HG02610 (cell line): ENCODE measurements at regions not wholly inside any gene's neighbourhood (a gene's known extent, or its start where the extent isn't known, plus 50 kb on each side); places are given as distances from the start of the nearest gene placed in this dataset.
"Not testable (repeated sequence)": the region's sequence is repeated elsewhere in the genome, so short reads cannot be mapped to it uniquely, and the experiment has no call there.

Source experiments
- ATAC-seq: cut with Tn5 transposase; IDR thresholded peaks from one replicate; pipeline ENCODE4 v1.9.1; 2021; ENCODE audit warnings: mild to moderate bottlenecking, moderate library complexity; ENCODE audit not compliant: unreplicated experiment

GRCh38 chr4:132085105-132085504 is 1064.0 kb upstream of the PCDH10 start:
- ATAC-seq, result no peak

- no peak for ATAC-seq
Observed at GRCh38 chr4:132094017-132094416, 1055.1 kb upstream of the PCDH10 start.

GRCh38 chr4:132097041-132097440 is 1052.1 kb upstream of the PCDH10 start:
- no peak for ATAC-seq

- no peak for ATAC-seq
Observed at GRCh38 chr4:132101526-132101925, 1047.6 kb upstream of the PCDH10 start.

GRCh38 chr4:132108784-132109183 is 1040.3 kb upstream of the PCDH10 start:
- ATAC-seq, result no peak

- ATAC-seq, result no peak
Observed at GRCh38 chr4:132114885-132115284, 1034.2 kb upstream of the PCDH10 start.

- not testable (repeated sequence) for ATAC-seq
Observed at GRCh38 chr4:132122741-132123140, 1026.4 kb upstream of the PCDH10 start.

GRCh38 chr4:132123870-132124623 is 1025.0 kb upstream of the PCDH10 start:
- peak; percentile 79 for ATAC-seq

- ATAC-seq, result no peak
Observed at GRCh38 chr4:132124624-132124974, 1024.5 kb upstream of the PCDH10 start.

GRCh38 chr4:132125131-132125530 is 1024.0 kb upstream of the PCDH10 start:
- ATAC-seq, result no peak

GRCh38 chr4:132132433-132132832 is 1016.7 kb upstream of the PCDH10 start:
- ATAC-seq, result no peak

- ATAC-seq, result no peak
Observed at GRCh38 chr4:132169660-132170059, 979.4 kb upstream of the PCDH10 start.

- no peak for ATAC-seq
Observed at GRCh38 chr4:132180020-132180427, 969.1 kb upstream of the PCDH10 start.

- no peak for ATAC-seq
Observed at GRCh38 chr4:132195176-132195575, 953.9 kb upstream of the PCDH10 start.

- ATAC-seq, result no peak
Observed at GRCh38 chr4:132203618-132204017, 945.5 kb upstream of the PCDH10 start.

- ATAC-seq, result no peak
Observed at GRCh38 chr4:132214519-132214918, 934.6 kb upstream of the PCDH10 start.

- no peak for ATAC-seq
Observed at GRCh38 chr4:132218406-132218805, 930.7 kb upstream of the PCDH10 start.

GRCh38 chr4:132227151-132227856 is 921.8 kb upstream of the PCDH10 start:
- ATAC-seq, result no peak

- ATAC-seq, result not testable (repeated sequence)
Observed at GRCh38 chr4:132227857-132228165, 921.3 kb upstream of the PCDH10 start.

- no peak for ATAC-seq
Observed at GRCh38 chr4:132228676-132229075, 920.4 kb upstream of the PCDH10 start.

- ATAC-seq, result no peak
Observed at GRCh38 chr4:132230025-132230424, 919.1 kb upstream of the PCDH10 start.

GRCh38 chr4:132238697-132239096 is 910.4 kb upstream of the PCDH10 start:
- no peak for ATAC-seq

- no peak for ATAC-seq
Observed at GRCh38 chr4:132240081-132240480, 909.0 kb upstream of the PCDH10 start.
